OCI-LY3 (cell line): ENCODE measurements at regions not wholly inside any gene's neighbourhood (a gene's known extent, or its start where the extent isn't known, plus 50 kb on each side); places are given as distances from the start of the nearest gene placed in this dataset.

Source experiments
- CTCF ChIP-seq: fragments of 200-600, 300-600 bp; sonication (generic); IDR thresholded peaks from 2 replicates; pipeline ENCODE4 v1.5.1; 2014; ENCODE audit warnings: antibody characterized with exemption, low read length, low read depth
- EZH2phosphoT487 ChIP-seq: fragments of 200-600 bp; shearing (Covaris generic); IDR thresholded peaks from 2 replicates; pipeline ENCODE4 v1.6.1; 2018; ENCODE audit warnings: antibody characterized with exemption, mixed run types, low read depth

DNA sequence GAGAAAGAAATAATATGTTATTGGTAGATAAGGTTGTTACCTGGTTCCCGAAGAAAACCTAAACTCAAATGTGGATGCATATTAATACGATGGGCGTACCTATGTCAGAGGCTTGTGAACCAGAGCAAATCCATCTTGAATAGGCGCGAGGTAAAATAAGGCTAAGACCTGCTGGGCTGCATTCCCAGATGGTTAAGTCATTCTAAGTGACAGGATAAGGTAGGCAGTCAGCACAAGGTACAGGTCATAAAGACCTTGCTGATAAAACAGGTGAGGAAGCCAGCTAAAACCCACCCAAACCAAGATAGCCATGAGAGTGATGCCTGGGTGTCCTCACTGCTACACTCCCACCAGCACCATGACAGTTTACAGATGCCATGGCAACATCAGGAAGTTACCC is 1400.1 kb downstream of the CDH8 start:
- TF ChIP-seq CTCF (no peak), EZH2phosphoT487 (no peak)
